Astrocyte (in vitro differentiated cells and primary cell): ENCODE measurements at regions not wholly inside any gene's neighbourhood (a gene's known extent, or its start where the extent isn't known, plus 50 kb on each side); places are given as distances from the start of the nearest gene placed in this dataset.

Experiments used
- EZH2 ChIP-seq: IDR thresholded peaks from 2 replicates; pipeline ENCODE4 v1.6.1; 2012; ENCODE audit warnings: mild to moderate bottlenecking, low read length, inconsistent platforms; ENCODE audit not compliant: insufficient read depth
- TF ChIP-seq, protein P1 (sequence below): IDR thresholded peaks from 2 replicates; pipeline ENCODE4 v1.5.1; 2011; ENCODE audit warnings: low read depth, mild to moderate bottlenecking, inconsistent platforms, low read length, moderate library complexity; ENCODE audit not compliant: insufficient read depth

DNA sequence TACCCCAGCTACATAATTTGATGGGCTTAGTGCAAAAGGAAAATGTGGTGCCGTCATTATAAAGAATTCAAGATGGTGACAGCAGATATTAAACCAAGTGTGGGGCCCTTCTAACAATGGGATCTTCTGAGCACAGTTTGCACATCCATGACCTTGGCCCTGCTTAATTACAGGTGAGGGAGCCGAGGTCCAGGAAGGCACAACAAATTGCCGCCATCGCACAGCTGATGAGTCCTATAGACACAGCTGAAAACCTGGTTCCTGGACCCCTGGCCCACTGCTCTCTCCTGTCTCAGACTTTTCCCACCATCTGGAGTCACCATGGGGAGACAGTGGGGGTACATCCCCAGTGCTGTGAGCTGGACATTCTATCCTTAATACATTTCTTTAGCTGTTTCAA is 95.8 kb upstream of the MAP4K3 start:
- TF ChIP-seq, protein P1, sequence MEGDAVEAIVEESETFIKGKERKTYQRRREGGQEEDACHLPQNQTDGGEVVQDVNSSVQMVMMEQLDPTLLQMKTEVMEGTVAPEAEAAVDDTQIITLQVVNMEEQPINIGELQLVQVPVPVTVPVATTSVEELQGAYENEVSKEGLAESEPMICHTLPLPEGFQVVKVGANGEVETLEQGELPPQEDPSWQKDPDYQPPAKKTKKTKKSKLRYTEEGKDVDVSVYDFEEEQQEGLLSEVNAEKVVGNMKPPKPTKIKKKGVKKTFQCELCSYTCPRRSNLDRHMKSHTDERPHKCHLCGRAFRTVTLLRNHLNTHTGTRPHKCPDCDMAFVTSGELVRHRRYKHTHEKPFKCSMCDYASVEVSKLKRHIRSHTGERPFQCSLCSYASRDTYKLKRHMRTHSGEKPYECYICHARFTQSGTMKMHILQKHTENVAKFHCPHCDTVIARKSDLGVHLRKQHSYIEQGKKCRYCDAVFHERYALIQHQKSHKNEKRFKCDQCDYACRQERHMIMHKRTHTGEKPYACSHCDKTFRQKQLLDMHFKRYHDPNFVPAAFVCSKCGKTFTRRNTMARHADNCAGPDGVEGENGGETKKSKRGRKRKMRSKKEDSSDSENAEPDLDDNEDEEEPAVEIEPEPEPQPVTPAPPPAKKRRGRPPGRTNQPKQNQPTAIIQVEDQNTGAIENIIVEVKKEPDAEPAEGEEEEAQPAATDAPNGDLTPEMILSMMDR = no peak
- TF ChIP-seq EZH2 = no peak
